B cell (primary cell): ENCODE measurements at regions not wholly inside any gene's neighbourhood (a gene's known extent, or its start where the extent isn't known, plus 50 kb on each side); places are given as distances from the start of the nearest gene placed in this dataset.

Source experiments
- ATAC-seq: fragments of 200-7000 bp; cut with Tn5 transposase; one replicate; pipeline ENCODE4 v1.10.0; 2021; ENCODE audit warnings: low read depth, mild to moderate bottlenecking, moderate number of reproducible peaks, moderate library complexity
- CTCF ChIA-PET: fragments of 350-600 bp; sonication (Branson Sonifier 250); formaldehyde crosslinking; loops from one replicate; lab custom pipeline; 2021; ENCODE audit warnings: antibody characterized with exemption, inconsistent platforms; lab: Charles Lee
- POLR2A ChIA-PET: fragments of 350-600 bp; sonication (Branson Sonifier 250); formaldehyde crosslinking; loops from one replicate; lab custom pipeline; 2021; ENCODE audit warnings: antibody characterized with exemption; lab: Charles Lee
- DNase-seq: peaks from one replicate; pipeline ENCODE4 v3.0.0; 2013
- H2AFZ ChIP-seq: 2 replicates; pipeline ENCODE4 v1.6.1; 2012; ENCODE audit warnings: mild to moderate bottlenecking, low read depth, low read length; ENCODE audit not compliant: insufficient read depth, poor library complexity, severe bottlenecking
- H3K27ac ChIP-seq, 2 donors: 1 replicate in 1 of 2; 2 replicates in 1 of 2; pipeline ENCODE4 v1.5.1; 2012 to 2013; ENCODE audit warnings: low read length in 2 of 2, mild to moderate bottlenecking in 2 of 2, moderate library complexity in 1 of 2
- H3K27me3 ChIP-seq, 4 experiments: fragments of 200-600 bp in 1 of 4; sonication (generic) in 1 of 4; replicated peaks in 1 of 4; 1 replicate in 2 of 4; 2 replicates in 2 of 4; pipeline versions ENCODE4 v1.6.1 to v1.7.0; 2013 to 2016; ENCODE audit warnings: low read length in 3 of 4, mild to moderate bottlenecking in 2 of 4, mixed read lengths in 1 of 4, moderate library complexity in 1 of 4; ENCODE audit not compliant: insufficient read depth in 4 of 4, control insufficient read depth in 3 of 4; ENCODE audit errors: control extremely low read depth in 1 of 4
- H3K36me3 ChIP-seq, 2 experiments: replicated peaks in 1 of 2; 1 replicate in 1 of 2; 2 replicates in 1 of 2; pipeline versions ENCODE4 v1.6.1 to v1.7.1; 2013; ENCODE audit warnings: low read length in 1 of 2; ENCODE audit not compliant: insufficient read depth in 2 of 2, control insufficient read depth in 1 of 2; ENCODE audit errors: control extremely low read depth in 1 of 2, extremely low read depth in 1 of 2
- H3K4me1 ChIP-seq, 2 donors: fragments of 200-600 bp in 1 of 2; sonication (generic) in 1 of 2; 1 replicate in 1 of 2; 2 replicates in 1 of 2; pipeline versions ENCODE4 v1.5.1 to v1.6.1; 2013 to 2017; ENCODE audit warnings: low read length in 2 of 2; ENCODE audit not compliant: control insufficient read depth in 2 of 2, insufficient read depth in 2 of 2
- H3K4me2 ChIP-seq: replicated peaks from 2 replicates; pipeline ENCODE3; 2012; ENCODE audit warnings: mild to moderate bottlenecking, low read depth, low read length; ENCODE audit not compliant: poor library complexity, severe bottlenecking
- H3K4me3 ChIP-seq, 5 experiments: fragments of 200-600 bp in 1 of 5; sonication (generic) in 1 of 5; 1 replicate in 3 of 5; 2 replicates in 2 of 5; pipeline versions ENCODE4 v1.5.1 to v1.7.0; 2011 to 2016; ENCODE audit warnings: low read length in 4 of 5, mild to moderate bottlenecking in 4 of 5, low read depth in 2 of 5, control low read depth in 1 of 5, moderate library complexity in 1 of 5; ENCODE audit not compliant: insufficient read depth in 1 of 5; ENCODE audit errors: control extremely low read depth in 1 of 5, extremely low read depth in 1 of 5
- H3K79me2 ChIP-seq: fragments of 200-600 bp; sonication (generic); one replicate; pipeline ENCODE4 v1.6.0; 2016; ENCODE audit warnings: low read length; ENCODE audit not compliant: control insufficient read depth, insufficient read depth
- H3K9ac ChIP-seq: fragments of 200-600 bp; sonication (generic); 2 replicates; pipeline ENCODE4 v1.6.1; 2017; ENCODE audit warnings: mild to moderate bottlenecking, low read length, moderate library complexity
- H3K9me3 ChIP-seq, 3 donors: one replicate each; pipeline versions ENCODE4 v1.6.1 to v1.7.1; 2013; ENCODE audit warnings: low read length in 2 of 3; ENCODE audit not compliant: control insufficient read depth in 2 of 3, insufficient read depth in 1 of 3; ENCODE audit errors: control extremely low read depth in 1 of 3
- H4K20me1 ChIP-seq: 2 replicates; pipeline ENCODE4 v1.6.0; 2012; ENCODE audit warnings: mild to moderate bottlenecking, low read length; ENCODE audit not compliant: insufficient read depth, control insufficient read depth, poor library complexity, severe bottlenecking
- H3K27ac Mint-ChIP-seq: one replicate; pipeline ENCODE4 v1.8.0; 2021; ENCODE audit warnings: mixed read lengths
- H3K27me3 Mint-ChIP-seq: one replicate; pipeline ENCODE4 v1.8.0; 2021; ENCODE audit warnings: mixed read lengths
- H3K4me1 Mint-ChIP-seq: one replicate; pipeline ENCODE4 v1.8.0; 2021; ENCODE audit warnings: mixed read lengths
- H3K4me3 Mint-ChIP-seq: one replicate; pipeline ENCODE4 v1.8.0; 2021; ENCODE audit warnings: mixed read lengths
- H3K9me3 Mint-ChIP-seq: one replicate; pipeline ENCODE4 v1.8.0; 2022; ENCODE audit warnings: mixed read lengths; ENCODE audit not compliant: insufficient read depth
- CTCF ChIP-seq: fragments of 200-600 bp; IDR thresholded peaks from one replicate; pipeline ENCODE4 v1.8.0; 2022; ENCODE audit warnings: antibody characterized with exemption, mild to moderate bottlenecking
- EZH2 ChIP-seq: IDR thresholded peaks from 2 replicates; pipeline ENCODE4 v1.6.1; 2012; ENCODE audit warnings: borderline replicate concordance, low read depth, mild to moderate bottlenecking, moderate library complexity, low read length; ENCODE audit not compliant: insufficient read depth, poor library complexity, severe bottlenecking
- WGBS: methylation state at CpG from one replicate; pipeline ENCODE4 v1.1.5; 2013; ENCODE audit warnings: missing lambda C conversion rate; ENCODE audit not compliant: insufficient coverage; 5-methylcytosine and 5-hydroxymethylcytosine counted together
- intact Hi-C: fragments of 100-400 bp; cut with micrococcal nuclease; formaldehyde crosslinking; loops from one replicate; pipeline ENCODE4 v1.10.0; 2022

GRCh38 chr7:45290880-45291279 lies 133.3 kb downstream of the RAMP3 start:
- Mint-ChIP-seq H3K27me3 (peaks cover 31% of the 10 kb centered on the region), H3K4me1 (no peaks in the 10 kb centered on the region), H3K4me3 (no peak overlapping the region), H3K9me3 (peaks cover 6% of the 10 kb centered on the region), H3K27ac (no peak overlapping the region)
- Histone ChIP-seq H3K27me3 (peaks cover 0 to 3% (median 0%) of the 10 kb centered on the region in 4 experiments), H4K20me1 (no peaks in the 10 kb centered on the region), H3K9me3 (peaks cover 0 to 10% (median 8%) of the 10 kb centered on the region in 3 donors), H3K27ac (no peak overlapping the region), H3K4me2 (no peak overlapping the region), H3K4me3 (no peak overlapping the region), H3K9ac (no peak overlapping the region), H3K36me3 (no peaks in the 10 kb centered on the region), H3K79me2 (no peaks in the 10 kb centered on the region), H2AFZ (no peak overlapping the region), H3K4me1 (no peaks in the 10 kb centered on the region)
- intact Hi-C loops = no loop called here
- TF ChIP-seq CTCF (no peak), EZH2 (no peak)
- ChIA-PET CTCF (no interaction called here), POLR2A (no interaction called here)
- no peak for ATAC-seq
- DNase-seq = no peak
- WGBS = 70% methylated on average over 2 of the region's 3 CpGs

GRCh38 chr7:45292481-45292880 lies 134.9 kb downstream of the RAMP3 start:
- no peak overlapping the region for H3K27ac Mint-ChIP-seq

More at GRCh38 chr7:45292481-45292880, 134.9 kb downstream of the RAMP3 start:
- peaks cover 0 to 10% (median 8%) of the 10 kb centered on the region in 3 donors for H3K9me3 ChIP-seq
- H3K4me1 ChIP-seq = no peaks in the 10 kb centered on the region
- H3K36me3 ChIP-seq = no peaks in the 10 kb centered on the region
- 47% methylated on average over 3 of the region's 4 CpGs for WGBS
- POLR2A ChIA-PET = no interaction called here
- DNase-seq = no peak
- H3K27me3 ChIP-seq = peaks cover 0 to 4% (median 1%) of the 10 kb centered on the region in 4 experiments
- no peak for ATAC-seq
- CTCF ChIA-PET = no interaction called here
- no peak overlapping the region for H3K4me3 ChIP-seq
- Mint-ChIP-seq H3K4me3 (no peak overlapping the region), H3K27me3 (peaks cover 35% of the 10 kb centered on the region), H3K4me1 (no peaks in the 10 kb centered on the region), H3K9me3 (peaks cover 6% of the 10 kb centered on the region)
- no peak overlapping the region for H3K9ac ChIP-seq
- no peak overlapping the region for H3K4me2 ChIP-seq
- no peak overlapping the region for H2AFZ ChIP-seq
- no peaks in the 10 kb centered on the region for H4K20me1 ChIP-seq
- H3K27ac ChIP-seq = no peak overlapping the region
- intact Hi-C loops = no loop called here
- no peak for TF ChIP-seq CTCF
- TF ChIP-seq EZH2 = no peak
- H3K79me2 ChIP-seq = no peaks in the 10 kb centered on the region
